Psoas muscle (tissue), 7 donors: ENCODE measurements at regions not wholly inside any gene's neighbourhood (a gene's known extent, or its start where the extent isn't known, plus 50 kb on each side); places are given as distances from the start of the nearest gene placed in this dataset.

Source experiments
- ATAC-seq, 4 donors: fragments of 200-7000 bp; cut with Tn5 transposase; one replicate each; pipeline ENCODE4 v1.9.1; 2020; ENCODE audit warnings: moderate library complexity in 3 of 4, mild to moderate bottlenecking in 2 of 4
- DNase-seq, 2 donors: peaks; one replicate each; pipeline ENCODE4 v3.0.0-alpha.2; 2020
- H3K27ac ChIP-seq: fragments of 200-600 bp; one replicate; pipeline ENCODE4 v1.8.0; 2022
- H3K27me3 ChIP-seq, 3 donors: fragments of 200-600 bp in 1 of 3; one replicate each; pipeline versions ENCODE4 v1.6.1 to v1.8.0; 2013 to 2022; ENCODE audit warnings: low read length in 2 of 3, mild to moderate bottlenecking in 2 of 3, moderate library complexity in 1 of 3; ENCODE audit not compliant: insufficient read depth in 3 of 3
- H3K36me3 ChIP-seq, 2 donors: fragments of 200-600 bp in 1 of 2; one replicate each; pipeline versions ENCODE4 v1.6.1 to v1.8.0; 2013 to 2022; ENCODE audit warnings: low read depth in 1 of 2, mild to moderate bottlenecking in 1 of 2, moderate library complexity in 1 of 2; ENCODE audit not compliant: insufficient read depth in 1 of 2
- H3K4me1 ChIP-seq: fragments of 200-600 bp; one replicate; pipeline ENCODE4 v1.8.0; 2022
- H3K4me3 ChIP-seq: fragments of 200-600 bp; one replicate; pipeline ENCODE4 v1.8.0; 2022; ENCODE audit warnings: mild to moderate bottlenecking
- H3K9me3 ChIP-seq: fragments of 200-600 bp; one replicate; pipeline ENCODE4 v1.8.0; 2022
- CTCF ChIP-seq: fragments of 200-600 bp; IDR thresholded peaks from one replicate; pipeline ENCODE4 v1.8.0; 2022; ENCODE audit warnings: antibody characterized with exemption
- WGBS, 3 donors: extraction: QIAGEN DNeasy Blood & Tissue Kit; methylation state at CpG; one replicate each; pipeline versions ENCODE4 v1.1.6 to v1.1.7; 2013; 5-methylcytosine and 5-hydroxymethylcytosine counted together
- intact Hi-C, 2 donors: fragments of 100-400 bp; cut with DNase I; formaldehyde crosslinking; loops; one replicate each; pipeline versions ENCODE4 v1.11.0 to v1.14.2; 2022
- donor health status: healthy with polysubstance abuse.
- donor health status: DM: no; HTN: no; CAD: no; lungs with moderate emphysema.
- donor health status: Bipolar disorder and iron deficiency.
- donor health status: healthy.
- donor health status: DM: yes; HTN: yes; CAD: no.
- donor health status: DM: no; HTN: no; CAD: no.
- donor health status: DM: yes; HTN: yes; CAD: no.

GRCh38 chrX:40343319-40343718 lies 237.5 kb upstream of the ATP6AP2 start:
- TF ChIP-seq CTCF: no peak
- ATAC-seq (no peak), DNase-seq (no peak)
- intact Hi-C loops: no loop called here
- no peaks in the 10 kb centered on the region for H3K36me3 ChIP-seq
- peaks cover 9% of the 10 kb centered on the region for H3K9me3 ChIP-seq
- 58 to 73% (median 73%) methylated on average over 8 to 12 of the region's 12 CpGs for WGBS, 3 donors
- peaks cover 0 to 23% (median 0%) of the 10 kb centered on the region in 3 donors for H3K27me3 ChIP-seq
- no peak overlapping the region for H3K27ac ChIP-seq
- H3K4me3 ChIP-seq: no peak overlapping the region
- no peaks in the 10 kb centered on the region for H3K4me1 ChIP-seq

- Histone ChIP-seq H3K9me3 (no peaks in the 10 kb centered on the region), H3K27ac (no peak overlapping the region), H3K4me1 (no peaks in the 10 kb centered on the region), H3K27me3 (peaks cover 0 to 22% (median 0%) of the 10 kb centered on the region in 3 donors), H3K36me3 (no peaks in the 10 kb centered on the region), H3K4me3 (no peak overlapping the region)
- ATAC-seq (no peak), DNase-seq (no peak)
- TF ChIP-seq CTCF: no peak
- 41 to 58% (median 48%) methylated on average over 1 of the region's 1 CpG for WGBS, 3 donors
- intact Hi-C loops: no loop called here
Measured at GRCh38 chrX:40340116-40340515, 240.7 kb upstream of the ATP6AP2 start.

- no peak overlapping the region for H3K27ac ChIP-seq
- no peak for DNase-seq
- no peak for ATAC-seq
- H3K9me3 ChIP-seq: no peaks in the 10 kb centered on the region
- intact Hi-C loops: no loop called here
- no peaks in the 10 kb centered on the region for H3K4me1 ChIP-seq
- no peaks in the 10 kb centered on the region for H3K36me3 ChIP-seq
- whole genome bisulfite sequencing, 3 donors: 62 to 90% (median 84%) methylated on average over 3 of the region's 3 CpGs
- H3K27me3 ChIP-seq: no peaks in the 10 kb centered on the region
- no peak overlapping the region for H3K4me3 ChIP-seq
- TF ChIP-seq CTCF: no peak
Measured at GRCh38 chrX:40333344-40333743, 235.6 kb upstream of the BCOR start.

- Histone ChIP-seq H3K36me3 (no peaks in the 10 kb centered on the region), H3K4me1 (no peaks in the 10 kb centered on the region), H3K27ac (no peak overlapping the region), H3K9me3 (no peaks in the 10 kb centered on the region), H3K27me3 (peaks cover 0 to 3% (median 0%) of the 10 kb centered on the region in 3 donors), H3K4me3 (no peak overlapping the region)
- 69 to 81% (median 70%) methylated on average over 5 of the region's 5 CpGs for WGBS, 3 donors
- no peak for ATAC-seq
- DNase-seq: no peak
- intact Hi-C loops: no loop called here
- TF ChIP-seq CTCF: no peak
Measured at GRCh38 chrX:40331762-40332161, 234.0 kb upstream of the BCOR start.

GRCh38 chrX:40331353-40331752 lies 233.6 kb upstream of the BCOR start:
- Histone ChIP-seq H3K4me1 (no peaks in the 10 kb centered on the region), H3K27ac (no peak overlapping the region), H3K27me3 (peaks cover 0 to 7% (median 0%) of the 10 kb centered on the region in 3 donors), H3K9me3 (no peaks in the 10 kb centered on the region), H3K4me3 (no peak overlapping the region), H3K36me3 (no peaks in the 10 kb centered on the region)
- no peak for TF ChIP-seq CTCF
- DNase-seq: no peak
- WGBS, 3 donors: 72 to 85% (median 83%) methylated on average over 5 of the region's 5 CpGs
- no peak for ATAC-seq
- intact Hi-C loops: no loop called here
